ENCODE measurements at regions not wholly inside any gene's neighbourhood (a gene's known extent, or its start where the extent isn't known, plus 50 kb on each side); places are given as distances from the start of the nearest gene placed in this dataset.

DNA sequence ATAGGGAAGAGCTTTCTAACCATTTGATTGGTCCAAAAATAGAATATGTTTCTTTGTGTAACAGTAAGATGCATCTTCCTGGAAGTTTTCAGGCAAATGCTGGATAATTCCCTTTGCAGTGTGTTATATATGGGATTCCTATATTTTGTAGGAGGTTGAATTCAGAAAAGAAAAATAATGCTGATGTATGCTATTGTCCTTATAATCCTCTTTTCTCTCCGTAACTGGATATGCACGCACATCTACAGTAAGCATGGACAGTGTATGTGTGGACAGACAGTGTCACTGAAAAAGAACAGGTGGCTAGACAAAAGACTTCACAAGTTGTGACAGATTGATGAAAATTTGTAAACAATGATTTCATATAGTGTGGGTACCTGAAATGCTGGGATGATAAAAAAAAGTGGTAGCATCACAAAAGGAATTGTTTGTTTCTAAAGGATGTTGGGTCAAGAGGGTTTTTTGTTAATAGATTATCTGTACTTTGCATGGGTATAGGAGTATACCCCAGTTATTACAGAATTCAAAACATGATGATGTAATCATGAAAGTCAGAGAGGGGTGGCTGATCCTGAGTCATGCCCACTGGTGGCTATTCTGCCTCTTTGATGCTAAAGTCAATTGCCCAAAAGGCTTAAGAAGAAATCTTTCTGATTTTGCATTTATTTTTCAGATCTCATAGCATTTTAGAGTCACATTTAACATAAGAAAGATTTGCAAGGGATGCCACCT is 160.7 kb upstream of the TMTC1 start:
- no peak overlapping the region for H3K4me3 ChIP-seq (replicated peaks in 1 of 2; ENCODE audit: low read depth in 2 of 2, low read length in 2 of 2)
- DNase-seq (ENCODE audit: low read depth in 2 of 2), result peak in 1 of 2 donors; percentile 25
- TF ChIP-seq CTCF (IDR thresholded peaks at IDR 0.05; ENCODE audit: low read depth, low read length), result no peak

DNA sequence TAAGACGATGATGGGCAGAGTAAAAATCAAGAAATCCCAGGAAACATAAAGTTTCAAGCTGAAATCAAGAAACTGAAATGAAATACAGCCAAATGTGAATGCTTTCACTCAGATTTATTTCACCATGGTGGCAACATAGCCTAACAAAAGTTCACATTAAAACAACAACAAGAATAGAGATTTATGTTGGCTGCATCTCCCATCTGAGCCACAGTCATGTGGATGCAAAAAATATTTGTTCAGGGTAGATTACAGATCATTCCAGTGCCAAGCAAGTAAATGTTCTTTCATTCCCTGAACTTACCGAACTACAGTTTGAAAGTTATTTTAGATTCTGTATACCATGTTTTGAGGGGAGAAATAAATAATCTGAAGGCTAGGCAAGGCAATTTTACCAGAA is 159.9 kb upstream of the TMTC1 start:
- no peak overlapping the region for H3K4me3 ChIP-seq (replicated peaks in 1 of 2; ENCODE audit: low read depth in 2 of 2, low read length in 2 of 2)
- TF ChIP-seq CTCF (IDR thresholded peaks at IDR 0.05; ENCODE audit: low read depth, low read length), result no peak
- DNase-seq (ENCODE audit: low read depth in 2 of 2), result peak; percentile 17 to 26

- DNase-seq (ENCODE audit: low read depth in 2 of 2), result no peak
- no peak for TF ChIP-seq CTCF (IDR thresholded peaks at IDR 0.05; ENCODE audit: low read depth, low read length)
- H3K4me3 ChIP-seq (replicated peaks in 1 of 2; ENCODE audit: low read depth in 2 of 2, low read length in 2 of 2), result no peak overlapping the region
Measured at GRCh38 chr12:29940811-29941210, 157.1 kb upstream of the TMTC1 start.

DNA sequence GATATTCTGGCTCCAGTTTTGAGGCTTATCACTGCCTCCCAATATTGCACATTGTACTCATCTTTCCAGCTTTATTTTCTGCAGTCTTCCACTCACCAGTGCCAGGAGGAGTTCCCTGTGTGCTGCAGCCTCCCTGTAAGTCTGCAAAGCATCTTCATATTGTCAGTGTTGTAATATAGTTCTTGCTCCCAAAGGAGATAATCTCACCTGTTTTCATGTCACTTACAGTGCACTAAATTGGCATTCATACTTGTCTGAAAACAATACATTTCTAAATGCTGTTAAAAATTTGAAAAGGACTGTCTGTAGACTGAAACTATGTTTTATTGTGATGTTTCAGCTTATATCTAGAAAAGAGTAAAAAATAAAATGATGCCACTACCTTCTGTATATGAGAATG is 146.8 kb upstream of the TMTC1 start:
- no peak for TF ChIP-seq CTCF (IDR thresholded peaks at IDR 0.05; ENCODE audit: low read depth, low read length)
- H3K4me3 ChIP-seq (replicated peaks in 1 of 2; ENCODE audit: low read depth in 2 of 2, low read length in 2 of 2), result no peak overlapping the region
- DNase-seq (ENCODE audit: low read depth in 2 of 2), result no peak

GRCh38 chr12:29929295-29929694 is 145.6 kb upstream of the TMTC1 start:
- no peak for TF ChIP-seq CTCF (IDR thresholded peaks at IDR 0.05; ENCODE audit: low read depth, low read length)
- no peak overlapping the region for H3K4me3 ChIP-seq (replicated peaks in 1 of 2; ENCODE audit: low read depth in 2 of 2, low read length in 2 of 2)
- no peak for DNase-seq (ENCODE audit: low read depth in 2 of 2)

- no peak for TF ChIP-seq CTCF (IDR thresholded peaks at IDR 0.05; ENCODE audit: low read depth, low read length)
- no peak overlapping the region for H3K4me3 ChIP-seq (replicated peaks in 1 of 2; ENCODE audit: low read depth in 2 of 2, low read length in 2 of 2)
- peak; percentile 19 to 60 for DNase-seq (ENCODE audit: low read depth in 2 of 2)
Measured at GRCh38 chr12:29921307-29921706, 137.6 kb upstream of the TMTC1 start.

DNA sequence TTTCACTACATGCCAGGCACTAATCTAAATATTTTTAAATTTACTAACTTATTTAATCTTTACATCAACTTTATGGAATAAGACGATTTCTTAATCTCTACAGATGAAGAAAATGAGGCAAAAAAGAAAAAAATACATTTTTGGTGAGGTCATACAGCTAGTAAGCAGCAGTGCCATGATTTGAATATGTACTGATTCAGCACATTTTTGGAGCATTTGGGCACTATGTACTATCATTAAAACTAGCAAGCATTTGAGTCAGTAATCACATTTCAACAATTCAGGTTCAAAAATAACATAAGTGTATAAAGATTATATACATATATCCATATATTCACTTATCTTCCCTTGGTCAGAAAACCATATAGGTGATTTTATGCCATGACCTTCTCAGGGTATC is 124.4 kb upstream of the TMTC1 start:
- TF ChIP-seq CTCF (IDR thresholded peaks at IDR 0.05; ENCODE audit: low read depth, low read length), result no peak
- H3K4me3 ChIP-seq (replicated peaks in 1 of 2; ENCODE audit: low read depth in 2 of 2, low read length in 2 of 2), result no peak overlapping the region
- no peak for DNase-seq (ENCODE audit: low read depth in 2 of 2)
